ENCODE measurements at regions not wholly inside any gene's neighbourhood (a gene's known extent, or its start where the extent isn't known, plus 50 kb on each side); places are given as distances from the start of the nearest gene placed in this dataset.

DNA sequence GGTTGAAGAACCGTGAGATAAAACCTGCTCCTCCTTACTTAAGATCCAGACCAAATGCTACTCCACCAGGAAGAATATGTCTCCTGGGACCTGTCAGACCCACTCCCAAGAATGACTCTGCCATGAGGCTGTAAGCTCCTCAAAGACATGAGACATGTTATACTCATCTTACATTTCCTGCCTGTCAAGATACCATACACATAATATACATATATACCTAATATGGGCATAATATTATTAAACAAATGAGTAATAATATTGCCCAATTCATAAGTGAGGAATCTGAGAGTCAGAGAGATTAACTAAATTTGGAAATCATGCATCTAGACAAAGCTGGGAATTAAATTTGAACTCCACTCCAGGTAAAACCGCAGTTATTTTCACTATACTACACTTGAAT, 634.9 kb downstream of the LMO4 start:
- TF ChIP-seq, protein P1, sequence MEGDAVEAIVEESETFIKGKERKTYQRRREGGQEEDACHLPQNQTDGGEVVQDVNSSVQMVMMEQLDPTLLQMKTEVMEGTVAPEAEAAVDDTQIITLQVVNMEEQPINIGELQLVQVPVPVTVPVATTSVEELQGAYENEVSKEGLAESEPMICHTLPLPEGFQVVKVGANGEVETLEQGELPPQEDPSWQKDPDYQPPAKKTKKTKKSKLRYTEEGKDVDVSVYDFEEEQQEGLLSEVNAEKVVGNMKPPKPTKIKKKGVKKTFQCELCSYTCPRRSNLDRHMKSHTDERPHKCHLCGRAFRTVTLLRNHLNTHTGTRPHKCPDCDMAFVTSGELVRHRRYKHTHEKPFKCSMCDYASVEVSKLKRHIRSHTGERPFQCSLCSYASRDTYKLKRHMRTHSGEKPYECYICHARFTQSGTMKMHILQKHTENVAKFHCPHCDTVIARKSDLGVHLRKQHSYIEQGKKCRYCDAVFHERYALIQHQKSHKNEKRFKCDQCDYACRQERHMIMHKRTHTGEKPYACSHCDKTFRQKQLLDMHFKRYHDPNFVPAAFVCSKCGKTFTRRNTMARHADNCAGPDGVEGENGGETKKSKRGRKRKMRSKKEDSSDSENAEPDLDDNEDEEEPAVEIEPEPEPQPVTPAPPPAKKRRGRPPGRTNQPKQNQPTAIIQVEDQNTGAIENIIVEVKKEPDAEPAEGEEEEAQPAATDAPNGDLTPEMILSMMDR (conservative IDR thresholded peaks at IDR 0.05; ENCODE audit: low read depth, low read length): no peak
- TF ChIP-seq EZH2 (IDR thresholded peaks at IDR 0.05; ENCODE audit: borderline replicate concordance, low read depth, low read length, poor library complexity, severe bottlenecking): no peak

Measured in A673 (cell line).